GM18505 (cell line): ENCODE measurements at regions not wholly inside any gene's neighbourhood (a gene's known extent, or its start where the extent isn't known, plus 50 kb on each side); places are given as distances from the start of the nearest gene placed in this dataset.

Experiments used
- ATAC-seq: cut with Tn5 transposase; IDR thresholded peaks from one replicate; pipeline ENCODE4 v1.9.1; 2021; ENCODE audit not compliant: unreplicated experiment
- POLR2A ChIP-seq: IDR thresholded peaks from 4 replicates; pipeline ENCODE4 v1.6.1; 2011; ENCODE audit warnings: borderline replicate concordance; ENCODE audit not compliant: insufficient read depth, insufficient read length; ENCODE audit errors: extremely low read depth

- no peak for TF ChIP-seq POLR2A
- no peak for ATAC-seq
These were observed 145.6 kb upstream of the GATB start for GRCh38 chr4:151906438-151906837.

GRCh38 chr4:151905197-151905596, 144.4 kb upstream of the GATB start:
- TF ChIP-seq POLR2A = no peak
- ATAC-seq = peak; percentile 98

- no peak for ATAC-seq
- no peak for TF ChIP-seq POLR2A
These were observed 140.8 kb upstream of the GATB start for GRCh38 chr4:151901631-151902030.

GRCh38 chr4:151896880-151897279, 136.1 kb upstream of the GATB start:
- ATAC-seq = no peak
- no peak for TF ChIP-seq POLR2A

GRCh38 chr4:151895671-151896070, 134.9 kb upstream of the GATB start:
- no peak for ATAC-seq
- no peak for TF ChIP-seq POLR2A

- no peak for TF ChIP-seq POLR2A
- no peak for ATAC-seq
These were observed 133.4 kb upstream of the GATB start for GRCh38 chr4:151894246-151894645.

- TF ChIP-seq POLR2A = no peak
- peak; percentile 35 for ATAC-seq
These were observed 127.6 kb upstream of the GATB start for GRCh38 chr4:151888367-151888866.

- TF ChIP-seq POLR2A = no peak
- ATAC-seq = peak; percentile 28
These were observed 127.0 kb upstream of the GATB start for GRCh38 chr4:151887816-151888180.

- ATAC-seq = peak; percentile 76
- no peak for TF ChIP-seq POLR2A
These were observed 126.4 kb upstream of the GATB start for GRCh38 chr4:151887031-151887815.

GRCh38 chr4:151885123-151885522, 124.3 kb upstream of the GATB start:
- ATAC-seq = no peak
- no peak for TF ChIP-seq POLR2A

GRCh38 chr4:151883747-151884146, 122.9 kb upstream of the GATB start:
- TF ChIP-seq POLR2A = no peak
- no peak for ATAC-seq

GRCh38 chr4:151882072-151882803, 121.4 kb upstream of the GATB start:
- TF ChIP-seq POLR2A = no peak
- peak; percentile 58 for ATAC-seq

GRCh38 chr4:151879705-151880445, 119.1 kb upstream of the GATB start:
- no peak for TF ChIP-seq POLR2A
- ATAC-seq = no peak
